GM12872 (cell line): ENCODE measurements at regions not wholly inside any gene's neighbourhood (a gene's known extent, or its start where the extent isn't known, plus 50 kb on each side); places are given as distances from the start of the nearest gene placed in this dataset.

ENCODE experiments used
- TF ChIP-seq, protein P1 (sequence below): IDR thresholded peaks from 3 replicates; pipeline ENCODE4 v1.5.1; 2011; ENCODE audit warnings: low read depth, mild to moderate bottlenecking, low read length, moderate library complexity; ENCODE audit not compliant: insufficient read depth

- TF ChIP-seq, protein P1, sequence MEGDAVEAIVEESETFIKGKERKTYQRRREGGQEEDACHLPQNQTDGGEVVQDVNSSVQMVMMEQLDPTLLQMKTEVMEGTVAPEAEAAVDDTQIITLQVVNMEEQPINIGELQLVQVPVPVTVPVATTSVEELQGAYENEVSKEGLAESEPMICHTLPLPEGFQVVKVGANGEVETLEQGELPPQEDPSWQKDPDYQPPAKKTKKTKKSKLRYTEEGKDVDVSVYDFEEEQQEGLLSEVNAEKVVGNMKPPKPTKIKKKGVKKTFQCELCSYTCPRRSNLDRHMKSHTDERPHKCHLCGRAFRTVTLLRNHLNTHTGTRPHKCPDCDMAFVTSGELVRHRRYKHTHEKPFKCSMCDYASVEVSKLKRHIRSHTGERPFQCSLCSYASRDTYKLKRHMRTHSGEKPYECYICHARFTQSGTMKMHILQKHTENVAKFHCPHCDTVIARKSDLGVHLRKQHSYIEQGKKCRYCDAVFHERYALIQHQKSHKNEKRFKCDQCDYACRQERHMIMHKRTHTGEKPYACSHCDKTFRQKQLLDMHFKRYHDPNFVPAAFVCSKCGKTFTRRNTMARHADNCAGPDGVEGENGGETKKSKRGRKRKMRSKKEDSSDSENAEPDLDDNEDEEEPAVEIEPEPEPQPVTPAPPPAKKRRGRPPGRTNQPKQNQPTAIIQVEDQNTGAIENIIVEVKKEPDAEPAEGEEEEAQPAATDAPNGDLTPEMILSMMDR, result no peak
Observed at GRCh38 chr5:105940181-105940580, 1730.6 kb downstream of the EFNA5 start.

GRCh38 chr5:105934171-105934570, 1736.6 kb downstream of the EFNA5 start:
- TF ChIP-seq, protein P1, result no peak

- TF ChIP-seq, protein P1, result no peak
Observed at GRCh38 chr5:105931881-105932421, 1738.8 kb downstream of the EFNA5 start.

GRCh38 chr5:105929858-105930257, 1740.9 kb downstream of the EFNA5 start:
- TF ChIP-seq, protein P1, result no peak

- TF ChIP-seq, protein P1, result no peak
Observed at GRCh38 chr5:105924366-105924765, 1746.4 kb downstream of the EFNA5 start.

- TF ChIP-seq, protein P1, result no peak
Observed at GRCh38 chr5:105922574-105922973, 1748.2 kb downstream of the EFNA5 start.

DNA sequence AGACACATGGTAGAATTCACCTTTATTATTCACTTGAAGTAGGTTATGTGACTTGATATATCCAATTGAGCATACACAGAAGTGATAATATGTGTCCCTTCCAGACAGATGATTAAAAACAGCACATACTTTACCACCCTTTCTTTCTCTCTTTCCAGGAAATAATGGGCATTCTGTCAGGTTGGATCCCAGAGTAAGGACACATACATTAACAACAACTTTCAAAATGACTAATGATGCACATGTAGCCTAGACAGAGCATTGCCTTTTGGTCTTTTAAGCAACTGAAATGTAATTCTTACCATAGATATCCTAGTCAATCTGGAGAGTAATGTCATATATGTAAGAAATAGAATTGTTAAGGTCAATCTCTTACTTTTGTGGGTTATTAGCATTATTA, 1748.7 kb downstream of the EFNA5 start:
- TF ChIP-seq, protein P1, result no peak

GRCh38 chr5:105917189-105917588, 1753.5 kb downstream of the EFNA5 start:
- TF ChIP-seq, protein P1, result no peak
